HG03095 (cell line): ENCODE measurements at regions not wholly inside any gene's neighbourhood (a gene's known extent, or its start where the extent isn't known, plus 50 kb on each side); places are given as distances from the start of the nearest gene placed in this dataset.

Source experiments
- ATAC-seq: cut with Tn5 transposase; IDR thresholded peaks from one replicate; pipeline ENCODE4 v1.9.1; 2021; ENCODE audit warnings: moderate library complexity; ENCODE audit not compliant: unreplicated experiment

- ATAC-seq, result no peak
Observed at GRCh38 chr21:28669971-28670653, 322.6 kb downstream of the LTN1 start.

GRCh38 chr21:28669321-28669720 is 323.4 kb downstream of the LTN1 start:
- no peak for ATAC-seq

DNA sequence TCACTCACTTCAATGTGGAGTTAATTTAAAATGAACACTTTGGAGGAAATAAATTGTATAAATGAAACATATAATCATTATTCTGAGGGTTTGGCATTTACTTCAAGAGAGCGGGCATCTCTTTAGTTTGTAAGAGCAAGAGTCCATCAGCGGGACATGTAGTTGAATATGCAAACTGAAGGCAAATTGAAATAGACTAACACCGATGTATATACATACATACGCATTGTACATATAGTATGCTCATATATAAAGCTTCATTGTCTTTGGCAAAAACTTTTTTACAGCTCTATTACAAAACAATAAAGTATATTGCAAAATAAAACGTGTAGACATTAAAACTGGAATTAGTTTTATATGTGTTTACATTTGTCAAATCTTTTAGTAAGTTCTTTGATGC is 328.9 kb downstream of the LTN1 start:
- no peak for ATAC-seq

DNA sequence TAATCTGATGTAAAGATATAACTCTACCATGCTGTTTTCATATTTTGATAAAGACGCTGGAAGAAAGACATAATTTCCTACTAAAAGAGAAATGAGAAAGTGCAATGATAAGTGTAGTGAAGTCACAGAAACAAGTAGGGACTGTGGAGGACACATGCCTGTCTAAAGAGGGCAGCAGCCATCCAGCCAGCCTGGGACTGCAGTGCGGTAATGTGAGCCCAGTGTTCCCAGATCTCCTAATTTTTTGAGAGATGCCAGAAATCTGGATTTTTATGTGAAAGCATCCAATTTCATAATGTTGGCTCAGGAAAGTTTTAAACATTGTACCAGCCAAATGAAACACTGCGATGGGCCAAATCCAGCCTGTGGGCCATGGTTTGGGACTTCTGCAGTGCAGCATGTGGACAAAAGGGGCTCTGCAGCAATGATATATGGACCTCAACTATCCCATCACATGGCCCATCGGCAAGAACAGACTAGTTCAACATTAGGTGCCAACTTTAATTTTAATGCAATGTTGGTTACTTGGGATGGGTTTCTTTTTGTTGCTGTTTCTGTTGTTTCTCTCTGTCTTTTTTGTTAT is 329.5 kb downstream of the LTN1 start:
- no peak for ATAC-seq

GRCh38 chr21:28657566-28657965 is 335.1 kb downstream of the LTN1 start:
- no peak for ATAC-seq

- no peak for ATAC-seq
Observed at GRCh38 chr21:28655471-28655870, 337.2 kb downstream of the LTN1 start.

GRCh38 chr21:28654406-28654805 is 338.3 kb downstream of the LTN1 start:
- no peak for ATAC-seq

GRCh38 chr21:28644762-28645161 is 347.9 kb downstream of the LTN1 start:
- no peak for ATAC-seq

DNA sequence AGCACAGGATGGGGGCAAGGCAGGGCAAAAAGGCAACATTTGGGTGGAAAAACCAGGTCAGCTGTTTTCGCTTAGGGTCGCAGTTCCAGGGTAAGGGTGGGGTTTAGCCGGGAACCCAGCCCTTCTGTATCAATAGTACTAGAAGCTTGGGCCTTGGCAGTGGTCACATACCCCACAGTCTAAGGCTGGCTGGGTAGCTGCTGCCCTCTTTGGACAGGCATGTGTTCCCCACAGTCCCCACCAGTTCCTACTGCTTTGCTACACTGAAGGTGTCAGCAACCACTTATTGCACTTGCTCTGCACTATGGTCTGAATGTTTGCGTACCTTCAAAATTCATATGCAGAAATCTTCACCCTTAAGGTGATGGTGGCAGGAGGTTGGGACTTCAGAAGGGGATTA is 349.8 kb downstream of the LTN1 start:
- no peak for ATAC-seq

- ATAC-seq, result no peak
Observed at GRCh38 chr21:28641731-28642130, 350.9 kb downstream of the LTN1 start.

DNA sequence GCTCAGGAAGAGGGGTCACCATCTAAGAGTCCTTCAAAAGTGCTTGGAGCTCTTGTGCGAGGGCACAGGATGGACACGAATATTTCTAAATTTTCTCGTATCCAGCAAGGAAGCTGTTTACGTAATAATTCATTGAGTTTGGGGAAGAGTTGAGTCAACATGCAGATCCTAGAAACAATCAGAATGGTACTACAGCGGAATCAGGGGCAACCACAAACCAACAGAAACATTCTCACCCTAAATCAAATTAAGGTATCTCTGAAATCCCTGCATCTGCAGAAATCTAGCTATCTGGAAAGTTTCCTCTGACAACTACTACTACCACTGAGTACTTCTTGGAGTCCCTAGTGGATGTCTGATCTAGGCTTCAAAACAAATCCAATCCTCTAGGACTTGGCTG is 352.4 kb downstream of the LTN1 start:
- no peak for ATAC-seq

GRCh38 chr21:28639737-28640136 is 352.9 kb downstream of the LTN1 start:
- ATAC-seq, result no peak

DNA sequence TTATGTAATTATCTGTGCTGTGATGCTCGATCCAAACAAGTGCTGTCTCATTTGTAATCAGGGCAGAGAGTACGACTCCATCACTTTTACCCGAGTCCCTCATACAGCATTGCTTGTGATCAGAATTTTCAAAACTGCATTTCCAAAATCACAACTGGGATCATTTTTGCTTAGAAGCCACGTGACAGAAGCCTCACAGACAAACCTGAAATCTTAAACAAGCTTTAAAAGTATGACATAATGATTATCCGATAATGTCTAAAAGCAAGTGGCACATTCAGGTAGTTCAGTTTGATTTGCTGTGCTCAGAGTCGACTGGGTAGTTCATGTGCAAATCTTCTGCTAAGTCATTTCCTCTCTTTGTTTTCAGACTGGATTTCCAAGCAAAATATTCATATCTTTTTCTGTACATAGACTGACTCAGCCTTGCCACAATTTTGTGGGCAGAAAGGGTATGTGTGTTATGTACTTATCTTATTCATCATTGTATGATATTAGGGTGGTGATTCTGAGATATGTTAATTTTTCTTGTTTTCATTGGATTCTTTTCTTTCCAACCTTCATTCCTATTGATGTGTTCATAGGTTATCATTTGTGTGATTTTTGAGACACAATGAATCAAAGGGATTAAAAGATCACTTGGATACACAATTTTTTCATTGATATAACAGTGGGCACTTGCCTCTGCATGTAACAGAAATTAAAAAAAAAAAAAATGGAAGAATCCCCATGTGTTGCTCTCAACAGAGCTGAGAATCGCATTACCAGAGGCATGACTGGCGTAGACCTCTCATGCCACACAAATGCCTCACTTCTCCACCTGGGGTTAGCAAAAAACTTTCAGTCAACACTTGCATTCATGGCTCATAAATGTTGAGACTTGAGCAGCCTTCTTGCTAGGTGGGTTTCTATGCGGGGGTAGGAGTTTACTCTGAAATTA is 355.7 kb downstream of the LTN1 start:
- no peak for ATAC-seq

GRCh38 chr21:28635541-28635940 is 357.1 kb downstream of the LTN1 start:
- no peak for ATAC-seq

- ATAC-seq, result no peak
Observed at GRCh38 chr21:28633839-28634555, 358.7 kb downstream of the LTN1 start.

DNA sequence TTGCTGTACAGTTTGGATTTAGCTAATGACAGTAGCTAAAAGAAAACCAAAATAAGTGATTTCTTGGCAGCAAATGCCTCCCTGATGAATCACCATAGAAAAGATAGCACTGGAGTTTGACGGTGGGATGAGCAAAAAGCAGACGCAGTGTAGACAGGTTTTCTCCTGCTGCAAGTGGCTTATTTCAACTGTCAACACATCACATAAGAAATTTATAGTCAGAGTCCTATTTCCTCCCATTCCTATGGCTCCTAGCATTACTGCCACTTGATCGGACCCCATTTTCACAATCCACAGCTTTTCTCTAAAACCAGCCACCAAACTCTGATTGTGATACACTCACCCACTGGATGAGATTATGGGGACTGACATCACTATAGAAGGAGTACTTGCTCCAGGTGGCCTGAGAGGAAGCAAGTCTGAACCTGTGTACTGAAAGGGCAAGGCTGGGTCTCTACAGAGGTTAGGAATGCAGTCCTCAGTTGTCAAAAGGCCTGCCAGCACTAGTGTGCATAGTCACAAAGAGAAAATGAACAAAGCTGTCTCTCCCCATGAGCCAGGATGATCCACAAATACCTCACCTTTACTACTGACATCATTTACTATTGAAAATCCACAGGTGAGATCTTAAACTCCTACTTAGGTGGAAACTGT is 359.8 kb downstream of the LTN1 start:
- no peak for ATAC-seq

GRCh38 chr21:28627691-28628090 is 365.0 kb downstream of the LTN1 start:
- ATAC-seq, result no peak

- no peak for ATAC-seq
Observed at GRCh38 chr21:28627261-28627660, 365.4 kb downstream of the LTN1 start.

DNA sequence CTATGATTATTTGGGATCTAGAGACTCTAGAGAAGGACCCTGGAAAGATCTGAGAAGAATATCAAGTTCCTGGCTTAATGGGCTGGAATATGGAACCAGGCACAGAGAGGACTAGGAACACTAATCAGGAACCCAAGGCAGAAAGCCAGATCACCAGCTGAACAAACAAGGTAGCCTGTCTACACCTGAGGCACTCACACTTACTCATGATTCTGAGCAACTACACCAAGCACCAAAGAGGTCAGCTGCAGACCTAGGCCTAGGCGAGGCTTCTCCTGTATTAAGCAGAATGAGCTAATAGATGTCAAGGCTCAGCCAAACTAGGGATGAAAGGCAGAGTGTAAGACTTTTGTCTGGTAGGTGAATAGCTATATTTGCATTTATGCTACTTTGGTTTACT is 368.1 kb downstream of the LTN1 start:
- ATAC-seq, result no peak

DNA sequence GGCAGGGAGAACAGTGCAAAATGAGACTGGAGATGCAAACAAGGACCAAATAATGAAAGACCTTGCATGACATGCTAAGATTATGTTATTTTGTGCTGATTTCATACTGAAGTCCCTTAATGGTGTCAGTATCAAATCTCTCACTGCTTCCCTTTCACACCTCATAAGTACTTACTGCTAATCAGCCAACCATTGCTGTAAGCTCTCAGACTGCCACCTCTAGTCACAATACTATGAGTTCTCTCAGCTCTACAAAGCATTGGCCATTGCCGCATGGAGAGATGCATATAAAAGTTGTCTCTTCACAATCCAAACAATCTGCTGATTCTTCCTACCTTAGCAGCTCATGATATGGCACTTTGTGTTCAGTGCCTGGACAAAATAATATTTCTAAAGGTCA is 375.4 kb downstream of the LTN1 start:
- no peak for ATAC-seq

DNA sequence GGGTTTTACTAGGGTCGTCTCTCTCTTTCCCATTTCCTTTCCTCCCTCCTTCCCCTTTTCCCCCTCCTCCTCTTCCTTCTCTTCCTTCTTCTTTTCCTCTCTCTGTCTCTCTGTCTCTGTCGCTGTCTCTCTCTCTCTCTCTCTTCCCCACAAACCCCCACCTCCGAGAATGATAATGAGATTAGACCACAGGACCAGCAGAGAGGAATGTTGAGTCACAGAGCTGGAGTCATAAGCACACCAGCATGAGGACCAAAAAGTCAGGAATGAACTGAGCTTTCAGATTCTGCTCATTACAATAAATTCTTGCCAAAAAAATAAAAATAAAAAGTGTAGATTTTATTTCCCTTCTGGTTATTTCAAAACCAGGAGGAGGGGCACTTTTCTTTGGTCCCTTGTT is 377.4 kb downstream of the LTN1 start:
- no peak for ATAC-seq
